BE2C (cell line): ENCODE measurements at regions not wholly inside any gene's neighbourhood (a gene's known extent, or its start where the extent isn't known, plus 50 kb on each side); places are given as distances from the start of the nearest gene placed in this dataset.

Experiments used
- DNase-seq: peaks from one replicate; pipeline ENCODE4 v3.0.0-alpha.2; 2020
- H3K27me3 ChIP-seq: fragments of 250-450 bp; sonication (Bioruptor Pico); 2 replicates; pipeline ENCODE4 v1.5.1; 2020; ENCODE audit warnings: mild to moderate bottlenecking
- H3K36me3 ChIP-seq: fragments of 250-450 bp; sonication (Bioruptor Pico); 2 replicates; pipeline ENCODE4 v1.5.1; 2020; ENCODE audit warnings: mild to moderate bottlenecking
- H3K4me1 ChIP-seq: fragments of 250-450 bp; sonication (Bioruptor Pico); 2 replicates; pipeline ENCODE4 v1.5.1; 2020
- H3K4me3 ChIP-seq: 2 replicates; pipeline ENCODE4 v1.5.1; 2011; ENCODE audit warnings: low read depth, low read length
- H3K9me3 ChIP-seq: fragments of 250-450 bp; sonication (Bioruptor Pico); 2 replicates; pipeline ENCODE4 v1.5.1; 2020
- CTCF ChIP-seq: IDR thresholded peaks from 2 replicates; pipeline ENCODE4 v1.5.1; 2012; ENCODE audit warnings: mild to moderate bottlenecking, low read depth, low read length

GRCh38 chr16:5575646-5576245, 478.2 kb upstream of the EEF2KMT start:
- no peaks in the 10 kb centered on the region for H3K9me3 ChIP-seq
- H3K36me3 ChIP-seq: no peaks in the 10 kb centered on the region
- peaks cover 27% of the 10 kb centered on the region for H3K4me1 ChIP-seq
- H3K4me3 ChIP-seq: no peak overlapping the region
- TF ChIP-seq CTCF: no peak
- DNase-seq: no peak
- no peaks in the 10 kb centered on the region for H3K27me3 ChIP-seq

GRCh38 chr16:5575121-5575520, 477.5 kb upstream of the EEF2KMT start:
- DNase-seq: no peak
- no peaks in the 10 kb centered on the region for H3K9me3 ChIP-seq

GRCh38 chr16:5572056-5572455, 474.5 kb upstream of the EEF2KMT start:
- Histone ChIP-seq H3K9me3 (no peaks in the 10 kb centered on the region), H3K36me3 (no peaks in the 10 kb centered on the region), H3K27me3 (no peaks in the 10 kb centered on the region), H3K4me1 (peaks cover 25% of the 10 kb centered on the region), H3K4me3 (no peak overlapping the region)
- TF ChIP-seq CTCF: no peak
- no peak for DNase-seq

More at GRCh38 chr16:5575121-5575520, 477.5 kb upstream of the EEF2KMT start:
- TF ChIP-seq CTCF: no peak
- no peaks in the 10 kb centered on the region for H3K27me3 ChIP-seq
- H3K4me3 ChIP-seq: no peak overlapping the region
- no peaks in the 10 kb centered on the region for H3K36me3 ChIP-seq
- peaks cover 27% of the 10 kb centered on the region for H3K4me1 ChIP-seq

- no peak for TF ChIP-seq CTCF
- Histone ChIP-seq H3K4me1 (peaks cover 19% of the 10 kb centered on the region), H3K9me3 (no peaks in the 10 kb centered on the region), H3K4me3 (no peak overlapping the region), H3K36me3 (no peaks in the 10 kb centered on the region), H3K27me3 (no peaks in the 10 kb centered on the region)
- DNase-seq: no peak
Observed at GRCh38 chr16:5571446-5571845, 473.9 kb upstream of the EEF2KMT start.

- TF ChIP-seq CTCF: no peak
- DNase-seq: no peak
- H3K4me3 ChIP-seq: no peak overlapping the region
- H3K4me1 ChIP-seq: no peaks in the 10 kb centered on the region; the same call in 1 of the 2 replicates
- H3K9me3 ChIP-seq: no peaks in the 10 kb centered on the region
- no peaks in the 10 kb centered on the region for H3K27me3 ChIP-seq
- no peaks in the 10 kb centered on the region for H3K36me3 ChIP-seq
Observed at GRCh38 chr16:5561800-5562199, 464.2 kb upstream of the EEF2KMT start.

- no peak overlapping the region for H3K4me3 ChIP-seq
- no peaks in the 10 kb centered on the region; the same call in 1 of the 2 replicates for H3K4me1 ChIP-seq
- no peak for DNase-seq
- H3K36me3 ChIP-seq: no peaks in the 10 kb centered on the region
- H3K9me3 ChIP-seq: no peaks in the 10 kb centered on the region
- H3K27me3 ChIP-seq: no peaks in the 10 kb centered on the region
- no peak for TF ChIP-seq CTCF
Observed at GRCh38 chr16:5560084-5560483, 462.5 kb upstream of the EEF2KMT start.
